DMS153 treated with DMSO at 0.1 percent for 48 hours (cell line): ENCODE measurements at regions not wholly inside any gene's neighbourhood (a gene's known extent, or its start where the extent isn't known, plus 50 kb on each side); places are given as distances from the start of the nearest gene placed in this dataset.

Experiments
- DNase-seq: peaks from one replicate; lab custom pipeline; 2025; ENCODE audit not compliant: unreplicated experiment; lab: John Stamatoyannopoulos, UW

DNA sequence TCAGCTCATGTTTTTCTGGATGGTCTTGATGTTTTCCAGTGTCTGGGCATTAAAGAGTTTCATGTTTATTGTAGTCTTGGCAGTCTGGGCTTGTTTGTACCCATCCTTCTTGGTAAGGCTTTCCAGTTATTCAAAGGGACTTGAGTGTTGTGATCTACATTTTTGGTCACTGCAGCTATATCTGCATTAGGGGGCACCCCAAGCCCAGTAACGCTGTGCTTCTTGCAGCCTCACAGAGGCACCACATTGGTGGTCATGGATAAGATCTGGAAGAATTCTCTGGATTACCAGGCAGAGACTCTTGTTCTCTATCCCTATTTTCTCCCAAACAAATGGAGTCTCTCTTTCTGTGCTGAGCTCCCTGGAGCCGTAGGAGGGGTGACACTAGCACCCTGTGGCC, 451.5 kb upstream of the FAT3 start:
- DNase-seq: no peak

- DNase-seq: no peak
Observed at GRCh38 chr11:91771961-91772360, 452.7 kb upstream of the FAT3 start.

GRCh38 chr11:91768783-91769182, 455.8 kb upstream of the FAT3 start:
- DNase-seq: no peak

- no peak for DNase-seq
Observed at GRCh38 chr11:91763331-91763730, 461.3 kb upstream of the FAT3 start.

- no peak for DNase-seq
Observed at GRCh38 chr11:91761406-91762025, 463.1 kb upstream of the FAT3 start.

GRCh38 chr11:91756829-91757480, 467.7 kb upstream of the FAT3 start:
- DNase-seq: no peak

- no peak for DNase-seq
Observed at GRCh38 chr11:91755951-91756707, 468.5 kb upstream of the FAT3 start.

- no peak for DNase-seq
Observed at GRCh38 chr11:91755526-91755925, 469.1 kb upstream of the FAT3 start.

GRCh38 chr11:91749251-91749650, 475.4 kb upstream of the FAT3 start:
- no peak for DNase-seq

GRCh38 chr11:91742155-91742554, 482.5 kb upstream of the FAT3 start:
- DNase-seq: no peak

DNA sequence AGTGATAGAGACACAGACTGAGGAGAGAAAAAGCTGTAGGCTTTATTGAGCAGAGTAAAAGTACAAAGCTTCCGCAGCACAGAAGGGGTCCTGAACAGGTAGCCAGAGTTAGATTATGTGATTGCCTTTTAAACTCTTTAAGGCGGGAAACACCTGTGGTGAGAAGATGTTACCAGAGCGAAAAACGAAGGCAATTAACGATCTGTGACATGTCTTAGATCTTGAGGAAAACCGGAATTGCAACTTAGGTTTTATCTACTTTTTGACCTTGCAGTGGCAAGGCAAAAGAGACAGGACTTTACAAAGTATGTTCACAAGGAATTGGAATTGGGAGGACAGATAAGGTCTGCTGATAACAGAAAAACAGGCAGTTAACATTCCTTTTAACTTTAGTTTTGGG, 493.6 kb upstream of the FAT3 start:
- no peak for DNase-seq

- DNase-seq: no peak
Observed at GRCh38 chr11:91730620-91731019, 494.0 kb upstream of the FAT3 start.

- DNase-seq: no peak
Observed at GRCh38 chr11:91730057-91730456, 494.6 kb upstream of the FAT3 start.

DNA sequence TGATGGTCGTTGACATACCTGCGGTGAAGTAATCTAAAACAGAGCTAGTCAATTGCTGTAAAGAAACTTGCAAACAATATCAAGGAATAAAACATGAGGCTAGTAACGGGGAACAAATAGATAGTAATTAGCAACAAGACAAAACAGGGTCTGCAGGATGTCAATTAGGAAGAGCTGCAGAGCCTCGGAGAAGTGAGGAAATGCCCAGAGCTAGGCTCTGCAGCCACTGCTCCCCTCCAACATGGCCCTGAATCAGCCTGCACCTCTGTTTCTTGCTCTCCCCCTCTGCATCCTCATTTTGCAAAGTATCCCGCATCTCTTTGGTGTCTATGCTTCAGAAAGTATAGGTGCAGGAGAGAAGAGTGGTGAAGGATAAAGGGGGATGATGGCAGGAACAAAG, 507.4 kb upstream of the FAT3 start:
- DNase-seq: no peak

DNA sequence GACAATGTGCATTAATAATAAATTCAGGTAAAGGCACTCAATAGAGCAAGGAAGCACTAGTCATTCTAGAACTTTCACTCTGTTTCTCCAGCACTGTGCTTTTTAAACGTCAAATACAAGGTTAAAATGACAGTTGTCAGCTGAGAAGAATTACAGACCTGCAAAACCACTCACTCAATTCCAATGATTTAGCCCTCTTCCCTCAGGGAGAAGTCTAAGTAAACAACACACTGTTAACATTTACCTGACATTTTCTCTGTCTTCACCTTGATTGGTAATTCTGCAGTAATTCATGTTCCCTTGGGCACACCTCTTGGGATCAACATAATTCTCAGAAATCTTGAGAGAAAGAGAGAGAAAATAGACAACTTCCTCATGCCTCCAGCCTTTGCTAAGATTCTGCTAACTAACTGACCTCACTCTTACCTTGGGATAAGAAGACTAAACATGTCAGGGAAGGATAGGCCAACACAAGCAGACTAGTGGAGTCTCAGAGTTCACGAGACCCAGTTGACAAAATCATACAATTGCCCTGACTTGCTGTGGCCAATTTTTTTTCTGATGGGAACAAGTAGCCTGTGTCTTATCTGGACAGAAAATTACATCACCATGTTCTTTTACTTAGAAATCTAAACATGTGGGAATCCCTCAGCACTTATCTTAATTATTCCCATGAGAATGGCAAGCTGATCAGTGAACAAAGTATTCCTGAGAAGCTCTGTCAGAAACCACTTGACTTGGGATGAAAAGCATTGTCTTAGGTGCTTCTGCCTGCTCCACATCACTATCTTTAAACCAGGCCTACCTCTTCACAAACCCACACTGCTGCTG, 516.8 kb upstream of the FAT3 start:
- no peak for DNase-seq

DNA sequence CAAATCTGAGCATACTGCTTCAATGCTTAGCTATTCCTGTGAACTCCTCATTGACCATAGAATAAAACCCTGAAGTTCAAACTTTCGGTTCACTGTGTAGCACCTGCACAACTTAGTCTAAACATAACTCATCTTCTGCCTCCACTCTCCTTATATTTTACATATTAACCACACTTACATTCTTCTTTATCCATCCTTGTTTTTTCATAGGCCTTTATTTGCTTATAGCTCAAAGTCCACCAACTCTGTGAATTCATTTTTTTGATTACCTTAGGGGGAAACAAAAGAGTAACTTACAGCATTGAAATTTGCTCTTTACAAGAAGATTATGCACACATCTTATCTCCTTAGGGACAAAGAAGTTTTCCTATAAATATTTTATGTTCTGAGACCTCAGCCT, 521.6 kb upstream of the FAT3 start:
- no peak for DNase-seq

GRCh38 chr11:91700854-91701253, 523.8 kb upstream of the FAT3 start:
- DNase-seq: no peak

GRCh38 chr11:91698845-91699244, 525.8 kb upstream of the FAT3 start:
- no peak for DNase-seq

- DNase-seq: no peak
Observed at GRCh38 chr11:91694331-91694730, 530.3 kb upstream of the FAT3 start.

DNA sequence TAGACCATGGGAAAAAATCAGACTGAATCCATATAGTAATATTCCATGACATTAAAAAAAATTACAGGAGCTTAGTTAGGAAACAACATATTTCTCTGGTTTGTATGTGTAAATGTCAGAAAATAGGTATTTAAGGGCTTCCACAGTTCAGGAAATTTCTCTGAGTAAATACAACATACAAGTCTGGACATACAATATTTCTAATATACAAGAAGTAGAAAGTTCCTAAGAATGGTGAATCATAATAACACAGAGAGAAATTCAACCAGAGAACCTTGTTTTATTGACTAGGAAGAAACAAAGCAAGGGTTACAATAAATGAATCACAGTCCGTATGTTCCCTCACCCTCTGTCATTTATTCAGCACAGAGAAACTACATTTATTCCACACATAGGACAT, 532.7 kb upstream of the FAT3 start:
- DNase-seq: no peak

DNA sequence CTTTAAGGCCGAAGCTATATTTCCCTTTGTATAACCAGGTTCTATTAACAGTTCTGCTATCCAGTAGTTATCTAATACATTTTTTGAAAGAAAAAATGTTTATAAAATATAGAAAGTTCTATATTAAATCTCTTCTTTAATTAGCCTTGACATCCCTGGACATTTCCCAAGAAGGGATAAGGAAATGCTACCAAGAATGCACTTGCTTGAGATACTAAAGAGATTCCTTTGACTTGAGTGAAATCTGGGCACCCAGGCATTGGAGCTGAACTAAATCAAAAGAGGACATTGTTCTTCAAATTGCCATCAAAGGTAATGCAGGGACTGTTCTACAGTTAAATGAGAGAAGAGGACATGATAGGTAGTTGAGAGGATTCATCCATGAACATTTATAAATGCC, 535.9 kb upstream of the FAT3 start:
- DNase-seq: no peak

DNA sequence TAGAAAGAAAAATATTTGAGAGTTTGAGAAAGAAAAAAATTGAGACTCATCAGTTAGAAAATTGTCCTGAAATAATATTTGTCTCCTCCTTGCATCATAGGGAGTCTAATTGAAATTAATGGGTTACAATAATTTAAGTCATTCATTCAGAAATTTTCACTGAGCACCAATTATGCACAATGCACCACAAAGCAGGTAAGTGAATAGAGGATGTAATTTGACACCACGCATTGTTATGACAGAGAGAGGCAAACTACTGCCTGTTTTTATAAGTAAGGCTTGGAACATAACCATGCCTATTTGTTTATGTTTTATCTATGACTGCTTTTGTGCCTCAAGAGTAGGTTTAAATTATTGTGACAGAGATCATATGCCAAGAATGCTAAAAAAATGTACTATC, 537.9 kb upstream of the FAT3 start:
- DNase-seq: peak; percentile 44
